Iris pigment epithelial cell (primary cell): ENCODE measurements at regions not wholly inside any gene's neighbourhood (a gene's known extent, or its start where the extent isn't known, plus 50 kb on each side); places are given as distances from the start of the nearest gene placed in this dataset.

Experiments
- DNase-seq: peaks from one replicate; pipeline ENCODE4 v3.0.0-alpha.2; 2011; ENCODE audit warnings: low read depth

DNA sequence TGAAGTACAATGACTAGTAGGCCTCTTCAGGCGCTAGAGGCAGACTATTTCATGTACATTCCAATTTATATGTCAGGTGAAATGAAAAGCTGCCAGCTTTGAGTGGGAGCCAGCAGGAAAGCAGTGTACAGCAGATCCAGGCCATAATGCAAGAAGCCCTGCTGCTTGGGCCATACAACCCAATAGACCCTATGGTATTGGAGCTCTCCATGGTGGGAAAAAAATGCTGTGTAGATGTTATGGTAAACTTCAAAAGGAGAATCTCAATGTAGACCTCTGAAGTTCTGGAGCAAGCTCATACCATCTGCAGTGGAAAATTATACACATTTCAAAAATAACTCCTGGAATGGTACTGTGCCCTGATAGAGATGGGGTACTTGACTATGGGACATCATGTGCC lies 71.5 kb upstream of the CD82 start:
- DNase-seq = no peak

DNA sequence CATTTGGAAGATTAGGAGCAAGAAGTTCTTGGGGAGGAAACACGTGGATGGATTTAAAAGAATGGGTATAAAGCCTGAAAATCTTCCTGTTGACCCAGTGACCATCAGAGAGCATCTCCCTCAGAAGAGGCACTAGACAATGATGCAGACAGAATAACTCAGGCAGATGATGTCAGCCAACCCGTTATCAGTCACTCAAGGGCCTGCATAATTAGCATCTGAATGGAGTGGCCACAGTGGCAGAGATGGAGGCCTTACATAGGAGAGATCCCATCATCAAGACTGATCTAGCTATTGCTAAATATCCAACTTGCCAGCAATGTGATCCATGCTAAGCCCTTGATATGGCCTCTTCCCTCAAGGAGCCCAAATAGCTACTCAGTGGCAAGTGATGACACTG lies 70.7 kb upstream of the CD82 start:
- DNase-seq = no peak

DNA sequence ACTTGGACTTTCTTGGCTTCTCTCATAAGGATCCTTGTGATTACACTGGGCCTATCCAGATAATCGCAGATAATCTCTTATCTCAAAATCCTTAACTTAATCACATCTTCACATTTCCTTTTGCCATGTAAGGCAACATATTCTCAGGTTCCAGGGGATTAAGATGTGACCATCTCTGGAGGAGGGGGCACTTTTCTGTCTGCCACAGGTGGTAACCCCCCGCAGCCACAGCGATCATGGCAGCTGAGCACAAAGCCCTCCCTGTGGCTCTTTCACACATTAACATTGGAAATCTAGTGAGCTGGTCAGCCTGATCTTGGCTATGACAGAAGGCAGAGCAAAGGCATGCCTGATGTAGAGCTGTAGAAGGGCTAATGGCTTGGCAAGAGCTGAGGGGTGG lies 69.1 kb upstream of the CD82 start:
- DNase-seq = no peak

DNA sequence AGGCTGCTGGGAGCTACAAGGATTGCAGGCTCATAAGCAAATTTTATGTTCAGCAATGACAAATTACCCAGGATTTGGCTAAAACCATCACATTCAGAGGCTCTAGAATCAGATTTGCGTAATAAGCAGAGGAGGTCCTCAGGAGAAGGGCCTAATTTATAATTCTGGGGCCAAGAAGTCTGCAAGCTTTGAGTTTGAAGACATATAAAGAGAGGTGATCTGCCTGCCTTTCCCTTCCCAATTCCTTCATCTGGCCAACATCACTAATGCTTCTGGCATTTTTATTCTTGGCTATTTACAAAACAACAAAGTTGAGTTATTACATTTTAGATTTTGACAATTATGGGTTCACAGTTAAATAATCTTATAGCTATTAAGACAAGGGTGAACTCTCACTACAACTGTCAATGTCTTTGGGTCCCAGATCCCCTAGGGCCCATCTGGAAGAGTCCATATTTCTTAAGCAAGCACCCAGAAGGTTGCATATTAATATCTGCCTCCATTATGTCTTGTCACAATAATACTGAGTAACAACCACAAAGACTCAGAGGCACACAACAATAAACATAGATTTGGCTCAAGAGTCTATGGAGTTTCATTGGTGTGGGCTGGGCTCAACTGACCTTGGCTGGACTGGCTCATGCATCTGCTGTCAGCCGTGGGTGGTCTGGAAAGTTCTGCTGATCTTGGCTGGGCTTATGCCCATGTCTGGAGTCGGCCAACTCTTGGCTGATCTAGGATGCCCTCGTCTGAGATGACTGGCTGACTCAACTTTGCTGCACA lies 67.2 kb upstream of the CD82 start:
- no peak for DNase-seq

DNA sequence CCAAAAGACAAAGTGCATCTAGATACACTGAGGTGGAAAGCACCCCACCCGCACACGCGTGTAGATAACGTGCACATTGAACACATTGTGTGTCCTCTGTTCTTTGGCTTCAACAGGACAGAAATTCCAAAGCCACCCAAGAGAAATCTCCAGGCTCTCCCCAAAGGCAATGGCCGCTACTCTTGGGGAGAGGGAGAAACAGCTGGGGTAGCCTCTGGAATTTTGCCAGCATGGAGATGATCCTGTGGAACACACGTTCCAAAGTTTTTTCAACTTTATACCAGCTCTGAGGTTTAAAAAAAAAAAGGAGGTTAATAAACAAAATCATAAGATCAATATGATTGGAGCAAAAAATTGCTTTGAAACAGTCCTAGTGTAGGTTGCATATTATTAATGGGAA lies 63.0 kb upstream of the CD82 start:
- no peak for DNase-seq

DNA sequence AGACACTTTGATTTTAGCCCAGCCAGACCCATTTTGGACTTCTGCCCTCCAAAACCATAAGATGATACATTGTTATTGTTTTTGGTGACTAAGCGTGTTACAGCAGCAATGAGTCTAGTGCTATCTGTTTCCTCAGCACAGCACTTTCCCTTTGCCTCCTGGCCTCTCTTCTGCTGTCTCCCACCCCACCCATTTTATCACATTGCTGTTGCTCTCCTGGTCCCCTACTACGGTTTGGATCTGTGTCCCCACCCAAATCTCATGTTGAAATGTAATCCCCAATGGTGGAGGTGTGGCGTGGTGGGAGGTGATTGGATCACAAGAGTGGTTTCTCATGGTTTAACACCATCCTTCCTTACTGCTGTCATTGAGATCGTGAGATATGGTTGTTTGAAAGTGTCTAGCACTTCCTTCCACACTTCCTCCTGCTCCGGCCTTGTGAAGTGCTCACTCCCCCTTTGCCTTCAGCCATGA lies 59.8 kb upstream of the CD82 start:
- peak; percentile 80 for DNase-seq

DNA sequence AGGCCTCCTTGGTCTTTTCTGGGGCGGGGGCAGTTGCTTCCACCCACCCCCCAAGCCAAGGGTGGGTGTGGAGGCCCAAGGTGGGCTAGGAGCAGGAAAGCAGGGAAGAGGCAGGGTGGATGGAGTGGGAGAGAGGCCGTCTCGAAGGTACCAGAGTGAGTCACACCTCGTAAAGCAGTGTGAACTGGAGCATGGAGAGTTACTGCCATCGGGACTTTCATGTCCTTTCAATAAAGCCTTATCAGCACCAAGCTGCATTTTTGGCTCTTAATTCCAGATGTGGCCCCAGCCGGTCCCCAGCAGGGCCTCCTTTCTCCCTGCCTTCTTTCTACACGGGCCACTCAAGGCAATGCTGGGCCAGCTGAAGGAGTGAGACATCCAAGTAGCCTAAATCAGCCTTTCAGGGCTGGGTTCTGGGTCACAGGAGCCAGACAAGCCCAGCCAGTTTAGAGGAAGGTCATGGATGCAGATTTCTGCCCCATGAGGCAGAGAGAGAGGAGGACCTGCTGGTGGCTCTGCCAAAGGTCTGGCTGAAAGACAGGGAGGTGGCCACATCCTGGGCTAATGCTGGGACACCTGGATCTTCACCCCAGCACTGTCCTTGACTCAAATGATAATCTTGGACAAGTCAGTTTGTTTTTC lies 59.0 kb upstream of the CD82 start:
- DNase-seq = no peak

DNA sequence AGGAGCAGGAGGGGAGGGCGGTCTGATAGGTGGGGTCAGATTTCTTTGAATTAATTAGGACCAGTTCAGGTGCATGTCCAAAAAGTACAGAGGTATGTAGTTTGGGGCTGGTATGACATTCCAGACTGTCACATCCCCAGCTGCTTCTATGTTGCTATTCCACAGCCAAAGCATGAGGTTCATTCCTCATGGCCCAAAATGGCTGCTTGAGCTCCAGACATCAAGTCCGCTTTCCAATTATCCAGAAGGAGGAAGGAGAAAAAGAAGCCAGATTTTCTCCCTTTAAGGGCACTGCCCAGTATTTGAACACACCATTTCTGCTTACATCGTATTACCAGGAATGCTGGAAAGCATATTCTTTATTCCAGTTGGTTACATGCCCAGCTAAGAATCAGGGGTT lies 58.0 kb upstream of the CD82 start:
- DNase-seq = no peak

DNA sequence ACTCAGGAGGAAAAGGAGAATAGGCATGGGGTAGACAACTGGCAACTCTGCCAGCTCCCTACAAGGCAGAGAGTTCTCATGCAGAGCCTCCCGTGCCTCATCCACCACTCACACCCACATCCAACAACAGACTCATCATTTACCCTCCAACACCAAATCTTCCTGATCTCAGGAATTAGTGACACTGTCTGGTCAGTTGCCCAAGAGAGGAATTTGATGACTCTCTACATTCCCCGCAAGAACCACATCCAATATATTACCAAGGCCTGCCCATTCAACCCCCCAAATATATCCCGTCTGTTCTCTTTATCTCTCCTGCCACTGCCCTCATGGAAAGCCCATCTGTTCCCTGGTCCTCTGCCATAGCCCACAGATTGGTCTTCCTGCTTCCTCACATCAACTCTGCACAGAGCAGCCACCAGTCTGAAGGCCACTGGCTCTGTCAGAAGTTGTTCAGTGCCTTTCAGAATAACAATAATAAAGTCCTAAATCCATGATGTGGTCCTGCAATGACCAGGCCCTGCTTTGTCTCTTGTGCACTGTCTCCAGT lies 57.5 kb upstream of the CD82 start:
- DNase-seq = no peak

DNA sequence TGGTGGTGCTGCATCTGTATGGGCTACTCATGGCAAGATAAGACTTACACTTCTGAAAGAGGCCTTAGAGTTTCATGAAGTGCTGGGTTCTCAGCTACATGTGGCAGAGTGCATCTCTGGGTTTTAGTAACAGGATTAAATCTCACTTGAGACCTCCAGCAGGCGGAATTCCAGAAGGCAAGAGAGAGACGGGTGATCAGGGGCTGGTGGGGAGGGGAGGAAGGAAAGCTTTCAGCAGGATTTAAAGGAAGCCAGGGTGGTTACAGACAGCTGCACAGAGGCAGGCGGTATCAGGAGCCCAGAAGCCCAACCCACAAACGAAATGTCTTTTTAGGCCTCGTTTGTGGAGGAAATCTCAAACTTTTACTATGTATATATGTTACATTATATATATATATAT lies 56.2 kb upstream of the CD82 start:
- DNase-seq = peak; percentile 7

DNA sequence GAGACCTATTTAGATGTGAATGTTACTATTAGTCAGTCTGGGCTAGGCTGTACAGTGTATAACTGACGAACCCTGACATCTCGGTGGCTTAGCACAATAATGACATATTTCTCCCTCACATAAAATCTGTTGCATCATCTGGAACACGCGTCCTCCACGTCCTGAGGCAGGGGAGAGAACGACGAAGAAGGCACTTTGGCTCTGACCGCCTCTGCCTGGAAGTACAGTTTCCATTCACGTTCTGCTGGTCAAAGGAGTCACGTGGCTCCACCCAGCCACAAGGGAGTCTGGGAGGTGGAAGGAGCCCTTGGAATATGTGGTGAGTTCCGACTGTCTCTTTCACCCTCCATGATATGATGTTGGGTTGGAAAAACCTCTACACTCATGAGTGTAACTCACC lies 55.1 kb upstream of the CD82 start:
- no peak for DNase-seq

DNA sequence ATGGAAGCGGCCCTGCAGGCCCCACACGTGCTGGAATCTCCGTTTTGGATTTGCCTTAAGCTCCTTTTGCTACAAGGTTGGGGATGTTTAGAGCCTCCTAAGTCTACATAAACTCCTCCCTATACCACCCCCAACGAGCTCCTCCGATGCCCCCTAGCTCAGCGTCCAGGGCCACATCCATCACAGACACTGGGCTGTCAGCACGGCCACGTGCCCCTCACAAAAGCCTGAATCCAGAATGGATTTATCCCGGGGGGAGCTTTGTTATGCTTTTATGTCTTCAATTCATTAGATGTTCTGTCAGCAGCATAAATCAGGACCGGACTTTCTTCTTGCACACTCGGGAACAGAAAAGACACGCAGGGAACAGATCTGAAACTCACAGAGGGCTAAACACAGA lies 52.6 kb upstream of the CD82 start:
- DNase-seq = no peak

DNA sequence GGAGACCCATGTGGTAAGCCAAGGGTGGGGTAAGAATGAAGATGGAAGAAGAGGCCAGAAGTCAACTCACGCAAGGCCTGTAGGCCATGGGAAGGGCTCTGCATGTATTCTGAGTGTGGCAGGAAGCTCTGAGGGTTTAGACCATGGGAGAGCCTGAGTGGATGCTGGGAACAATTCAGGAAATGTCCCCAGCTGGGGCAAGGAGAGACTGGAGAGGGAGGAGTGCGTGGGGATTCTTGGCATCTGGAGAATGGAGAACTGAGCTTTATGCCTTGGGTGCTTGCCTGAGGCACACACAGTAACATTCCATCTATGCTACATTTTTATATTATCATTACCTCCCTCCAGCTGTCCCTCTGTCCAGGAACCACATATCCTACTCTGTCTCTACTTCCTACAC lies 50.4 kb upstream of the CD82 start:
- no peak for DNase-seq
